Chondrocyte (in vitro differentiated cells): ENCODE measurements at regions not wholly inside any gene's neighbourhood (a gene's known extent, or its start where the extent isn't known, plus 50 kb on each side); places are given as distances from the start of the nearest gene placed in this dataset.
"Not testable (repeated sequence)": the region's sequence is repeated elsewhere in the genome, so short reads cannot be mapped to it uniquely, and the experiment has no call there.

Experiments used
- DNase-seq: peaks from one replicate; pipeline ENCODE4 v3.0.0; 2021; ENCODE audit warnings: mixed read lengths, low spot score
- H3K27ac Mint-ChIP-seq: one replicate; pipeline ENCODE4 v1.8.0; 2021; ENCODE audit warnings: mild to moderate bottlenecking, moderate library complexity, mixed read lengths; ENCODE audit not compliant: unreplicated experiment
- H3K27me3 Mint-ChIP-seq: 2 replicates; pipeline ENCODE4 v1.8.0; 2021; ENCODE audit warnings: low read depth, mixed read lengths
- H3K36me3 Mint-ChIP-seq: 2 replicates; pipeline ENCODE4 v1.8.0; 2021; ENCODE audit warnings: low read depth, mixed read lengths
- H3K4me1 Mint-ChIP-seq: 2 replicates; pipeline ENCODE4 v1.8.0; 2021; ENCODE audit warnings: low read depth, mild to moderate bottlenecking, mixed read lengths
- H3K4me3 Mint-ChIP-seq: one replicate; pipeline ENCODE4 v1.8.0; 2021; ENCODE audit warnings: mild to moderate bottlenecking, moderate library complexity, mixed read lengths; ENCODE audit not compliant: unreplicated experiment
- H3K9me3 Mint-ChIP-seq: 2 replicates; pipeline ENCODE4 v1.8.0; 2021; ENCODE audit warnings: low read depth, mixed read lengths
- CTCF ChIP-seq: fragments of 200-600 bp; sonication (generic); IDR thresholded peaks from 2 replicates; pipeline ENCODE4 v1.5.0; 2021; ENCODE audit warnings: antibody characterized with exemption, mild to moderate bottlenecking, moderate library complexity

- peaks cover 8% of the 10 kb centered on the region for H3K9me3 Mint-ChIP-seq
- TF ChIP-seq CTCF: no peak
- H3K27ac Mint-ChIP-seq: no peak overlapping the region
- H3K4me3 Mint-ChIP-seq: no peak overlapping the region
- peaks cover 30% of the 10 kb centered on the region for H3K4me1 Mint-ChIP-seq
- H3K36me3 Mint-ChIP-seq: peaks cover 4% of the 10 kb centered on the region
- peaks cover 2% of the 10 kb centered on the region for H3K27me3 Mint-ChIP-seq
- peak; percentile 87 for DNase-seq
These were observed 61.5 kb downstream of the RPUSD4 start for GRCh38 chr11:126149759-126150625.

GRCh38 chr11:126148317-126148716 lies 63.1 kb downstream of the RPUSD4 start:
- Mint-ChIP-seq H3K36me3 (peaks cover 4% of the 10 kb centered on the region), H3K27ac (no peak overlapping the region), H3K4me1 (peaks cover 23% of the 10 kb centered on the region), H3K9me3 (peaks cover 8% of the 10 kb centered on the region), H3K27me3 (no peaks in the 10 kb centered on the region), H3K4me3 (no peak overlapping the region)
- peak; percentile 1 for DNase-seq
- no peak for TF ChIP-seq CTCF

- Mint-ChIP-seq H3K9me3 (peaks cover 6% of the 10 kb centered on the region), H3K36me3 (peaks cover 4% of the 10 kb centered on the region), H3K4me3 (no peak overlapping the region), H3K27ac (no peak overlapping the region), H3K27me3 (no peaks in the 10 kb centered on the region), H3K4me1 (peaks cover 16% of the 10 kb centered on the region)
- peak; percentile 88 for DNase-seq
- no peak for TF ChIP-seq CTCF
These were observed 64.0 kb downstream of the RPUSD4 start for GRCh38 chr11:126147208-126148111.

- TF ChIP-seq CTCF: no peak
- Mint-ChIP-seq H3K36me3 (no peaks in the 10 kb centered on the region), H3K4me3 (no peak overlapping the region), H3K9me3 (no peaks in the 10 kb centered on the region), H3K27ac (no peak overlapping the region), H3K27me3 (no peaks in the 10 kb centered on the region), H3K4me1 (peaks cover 16% of the 10 kb centered on the region)
- DNase-seq: peak; percentile 56
These were observed 64.8 kb downstream of the RPUSD4 start for GRCh38 chr11:126146454-126147192.

- Mint-ChIP-seq H3K27ac (no peak overlapping the region), H3K27me3 (no peaks in the 10 kb centered on the region), H3K9me3 (no peaks in the 10 kb centered on the region), H3K36me3 (no peaks in the 10 kb centered on the region), H3K4me3 (no peak overlapping the region), H3K4me1 (peaks cover 22% of the 10 kb centered on the region)
- TF ChIP-seq CTCF: no peak
- DNase-seq: peak; percentile 72
These were observed 65.5 kb downstream of the RPUSD4 start for GRCh38 chr11:126145954-126146353.

GRCh38 chr11:126143491-126143890 lies 68.0 kb downstream of the RPUSD4 start:
- H3K27ac Mint-ChIP-seq, H3K27me3 Mint-ChIP-seq, H3K36me3 Mint-ChIP-seq, H3K9me3 Mint-ChIP-seq, H3K4me3 Mint-ChIP-seq: not testable (repeated sequence)
- DNase-seq: peak; percentile 0
- peaks cover 38% of the 10 kb centered on the region for H3K4me1 Mint-ChIP-seq
